ENCODE measurements at regions not wholly inside any gene's neighbourhood (a gene's known extent, or its start where the extent isn't known, plus 50 kb on each side); places are given as distances from the start of the nearest gene placed in this dataset.

GRCh38 chr1:101508913-101509312 is 272.1 kb downstream of the S1PR1 start:
- no peak for TF ChIP-seq POLR2A (IDR thresholded peaks at IDR 0.05)
- TF ChIP-seq, protein P1, sequence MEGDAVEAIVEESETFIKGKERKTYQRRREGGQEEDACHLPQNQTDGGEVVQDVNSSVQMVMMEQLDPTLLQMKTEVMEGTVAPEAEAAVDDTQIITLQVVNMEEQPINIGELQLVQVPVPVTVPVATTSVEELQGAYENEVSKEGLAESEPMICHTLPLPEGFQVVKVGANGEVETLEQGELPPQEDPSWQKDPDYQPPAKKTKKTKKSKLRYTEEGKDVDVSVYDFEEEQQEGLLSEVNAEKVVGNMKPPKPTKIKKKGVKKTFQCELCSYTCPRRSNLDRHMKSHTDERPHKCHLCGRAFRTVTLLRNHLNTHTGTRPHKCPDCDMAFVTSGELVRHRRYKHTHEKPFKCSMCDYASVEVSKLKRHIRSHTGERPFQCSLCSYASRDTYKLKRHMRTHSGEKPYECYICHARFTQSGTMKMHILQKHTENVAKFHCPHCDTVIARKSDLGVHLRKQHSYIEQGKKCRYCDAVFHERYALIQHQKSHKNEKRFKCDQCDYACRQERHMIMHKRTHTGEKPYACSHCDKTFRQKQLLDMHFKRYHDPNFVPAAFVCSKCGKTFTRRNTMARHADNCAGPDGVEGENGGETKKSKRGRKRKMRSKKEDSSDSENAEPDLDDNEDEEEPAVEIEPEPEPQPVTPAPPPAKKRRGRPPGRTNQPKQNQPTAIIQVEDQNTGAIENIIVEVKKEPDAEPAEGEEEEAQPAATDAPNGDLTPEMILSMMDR (IDR thresholded peaks at IDR 0.05) = no peak

All from lower leg skin (tissue), 3 donors.